IMR-90 (cell line): ENCODE measurements at regions not wholly inside any gene's neighbourhood (a gene's known extent, or its start where the extent isn't known, plus 50 kb on each side); places are given as distances from the start of the nearest gene placed in this dataset.

Experiments used
- ATAC-seq: fragments of 200-7000 bp; cut with Tn5 transposase; 2 replicates; pipeline ENCODE4 v1.9.1; 2020; ENCODE audit warnings: low read depth, mild to moderate bottlenecking, moderate library complexity
- BruUV-seq: library from RNA; stranded (reverse); fragments of 400-500 nt; replicated peaks from 2 replicates; lab custom pipeline; 2021; lab: Mats Ljungman, UMichigan
- CTCF ChIA-PET: fragments of 300-600 bp; formaldehyde crosslinking; extraction: SDS; loops from one replicate; lab custom pipeline; 2021; ENCODE audit warnings: antibody characterized with exemption; lab: Yijun Ruan, JAX
- POLR2A ChIA-PET: fragments of 300-600 bp; sonication (Branson Sonifier 250); formaldehyde crosslinking; loops from one replicate; lab custom pipeline; 2022; ENCODE audit warnings: antibody characterized with exemption; ENCODE audit not compliant: unreplicated experiment; lab: Charles Lee
- DNase-seq: peaks from one replicate; pipeline ENCODE4 v3.0.0; 2013
- H2AFZ ChIP-seq: replicated peaks from 2 replicates; pipeline ENCODE3; 2013; ENCODE audit warnings: low read length, mild to moderate bottlenecking; ENCODE audit not compliant: poor library complexity
- H2AK5ac ChIP-seq: 2 replicates; pipeline ENCODE4 v1.6.1; 2013; ENCODE audit warnings: low read depth, low read length, inconsistent platforms
- H2AK9ac ChIP-seq: replicated peaks from 2 replicates; pipeline ENCODE3; 2013; ENCODE audit warnings: mild to moderate bottlenecking, low read depth, low read length, moderate library complexity; ENCODE audit not compliant: poor library complexity
- H2BK120ac ChIP-seq: 2 replicates; pipeline ENCODE4 v1.6.1; 2013; ENCODE audit warnings: low read depth, low read length, inconsistent platforms
- H2BK15ac ChIP-seq: 3 replicates; pipeline ENCODE4 v1.6.1; 2013; ENCODE audit warnings: low read depth, low read length, inconsistent platforms
- H2BK20ac ChIP-seq: 2 replicates; pipeline ENCODE4 v1.6.1; 2013; ENCODE audit warnings: low read depth, mild to moderate bottlenecking, inconsistent platforms, low read length, moderate library complexity
- H2BK5ac ChIP-seq: 2 replicates; pipeline ENCODE4 v1.6.1; 2013; ENCODE audit warnings: mild to moderate bottlenecking, low read depth, low read length, inconsistent platforms; ENCODE audit not compliant: poor library complexity, severe bottlenecking
- H3K14ac ChIP-seq: replicated peaks from 2 replicates; pipeline ENCODE4 v1.6.1; 2013; ENCODE audit warnings: low read depth, low read length, inconsistent platforms
- H3K18ac ChIP-seq: 2 replicates; pipeline ENCODE4 v1.6.1; 2013; ENCODE audit warnings: low read depth, low read length, control low read depth
- H3K23ac ChIP-seq: 2 replicates; pipeline ENCODE4 v1.6.1; 2013; ENCODE audit warnings: low read depth, low read length, inconsistent platforms
- H3K27ac ChIP-seq: 2 replicates; pipeline ENCODE4 v1.5.1; 2013; ENCODE audit warnings: mild to moderate bottlenecking, control low read depth, low read length; ENCODE audit not compliant: insufficient read depth
- H3K27me3 ChIP-seq: 2 replicates; pipeline ENCODE4 v1.6.1; 2013; ENCODE audit warnings: low read length; ENCODE audit not compliant: control insufficient read depth, insufficient read depth
- H3K36me3 ChIP-seq: 2 replicates; pipeline ENCODE4 v1.6.1; 2013; ENCODE audit warnings: low read length, mixed read lengths; ENCODE audit not compliant: control insufficient read depth, insufficient read depth
- H3K4ac ChIP-seq: 2 replicates; pipeline ENCODE4 v1.6.1; 2013; ENCODE audit warnings: low read depth, low read length, inconsistent platforms
- H3K4me1 ChIP-seq: 2 replicates; pipeline ENCODE4 v1.6.1; 2013; ENCODE audit warnings: low read length, mixed read lengths; ENCODE audit not compliant: control insufficient read depth, insufficient read depth
- H3K4me2 ChIP-seq: 2 replicates; pipeline ENCODE4 v1.6.1; 2013; ENCODE audit warnings: low read depth, mild to moderate bottlenecking, control low read depth, low read length, moderate library complexity
- H3K4me3 ChIP-seq: 2 replicates; pipeline ENCODE4 v1.5.1; 2013; ENCODE audit warnings: low read depth, mild to moderate bottlenecking, control low read depth, low read length, moderate library complexity; ENCODE audit not compliant: insufficient read depth
- H3K56ac ChIP-seq: 2 replicates; pipeline ENCODE4 v1.6.1; 2013; ENCODE audit warnings: low read length, inconsistent platforms; ENCODE audit not compliant: insufficient read depth; ENCODE audit errors: extremely low read depth
- H3K79me1 ChIP-seq, 2 experiments: 2 replicates each; pipeline ENCODE4 v1.6.1; 2013; ENCODE audit warnings: low read length in 2 of 2, inconsistent platforms in 1 of 2, low read depth in 1 of 2
- H3K9ac ChIP-seq: 2 replicates; pipeline ENCODE4 v1.6.1; 2013; ENCODE audit warnings: low read depth, low read length, control low read depth
- H3K9me1 ChIP-seq: 2 replicates; pipeline ENCODE4 v1.6.1; 2013; ENCODE audit warnings: low read length, inconsistent platforms; ENCODE audit not compliant: insufficient read depth
- H3K9me3 ChIP-seq: 2 replicates; pipeline ENCODE4 v1.6.1; 2013; ENCODE audit warnings: low read length; ENCODE audit not compliant: control insufficient read depth, insufficient read depth
- H4K20me1 ChIP-seq: 2 replicates; pipeline ENCODE4 v1.6.1; 2013; ENCODE audit warnings: low read length, inconsistent platforms; ENCODE audit not compliant: insufficient read depth
- H4K5ac ChIP-seq: 2 replicates; pipeline ENCODE4 v1.6.1; 2013; ENCODE audit warnings: mild to moderate bottlenecking, low read depth, low read length, control low read depth
- H4K8ac ChIP-seq, 2 experiments: 2 replicates each; pipeline ENCODE4 v1.6.1; 2013; ENCODE audit warnings: low read depth in 2 of 2, low read length in 2 of 2, control low read depth in 1 of 2, inconsistent platforms in 1 of 2
- H4K91ac ChIP-seq: 2 replicates; pipeline ENCODE4 v1.6.1; 2013; ENCODE audit warnings: low read depth, low read length, inconsistent platforms; ENCODE audit not compliant: insufficient read depth
- BHLHE40 ChIP-seq: fragments of 150-350 bp; IDR thresholded peaks from 2 replicates; pipeline ENCODE4 v1.6.1; 2016; ENCODE audit warnings: mild to moderate bottlenecking, low read depth, low read length
- CEBPB ChIP-seq: IDR thresholded peaks from 2 replicates; pipeline ENCODE4 v1.6.1; 2012; ENCODE audit warnings: low read depth, low read length, improper control_type of control experiment
- CHD1 ChIP-seq: IDR thresholded peaks from 2 replicates; pipeline ENCODE4 v1.6.1; 2012; ENCODE audit warnings: low read depth, low read length, improper control_type of control experiment
- CTCF ChIP-seq: conservative IDR thresholded peaks from 2 replicates; pipeline ENCODE4 v1.5.1; 2012; ENCODE audit warnings: mild to moderate bottlenecking, low read depth, low read length, improper control_type of control experiment
- ELK1 ChIP-seq: fragments of 150-350 bp; IDR thresholded peaks from 2 replicates; pipeline ENCODE4 v1.6.1; 2016; ENCODE audit warnings: low read depth, mild to moderate bottlenecking, low read length, moderate library complexity, borderline replicate concordance
- FOS ChIP-seq: fragments of 150-350 bp; IDR thresholded peaks from 2 replicates; pipeline ENCODE4 v1.6.1; 2016; ENCODE audit warnings: low read depth, low read length
- MAFK ChIP-seq: IDR thresholded peaks from 2 replicates; pipeline ENCODE4 v1.6.1; 2012; ENCODE audit warnings: low read depth, low read length, improper control_type of control experiment
- MAZ ChIP-seq: IDR thresholded peaks from 2 replicates; pipeline ENCODE4 v1.6.1; 2012; ENCODE audit warnings: low read depth, mild to moderate bottlenecking, low read length, improper control_type of control experiment, moderate library complexity, borderline replicate concordance
- MXI1 ChIP-seq: IDR thresholded peaks from 2 replicates; pipeline ENCODE4 v1.6.1; 2012; ENCODE audit warnings: low read depth, mild to moderate bottlenecking, low read length, moderate library complexity, borderline replicate concordance
- NFE2L2 ChIP-seq: fragments of 150-350 bp; IDR thresholded peaks from 2 replicates; pipeline ENCODE4 v1.6.1; 2016; ENCODE audit warnings: low read depth, mild to moderate bottlenecking, low read length
- POLR2A ChIP-seq: IDR thresholded peaks from 2 replicates; pipeline ENCODE4 v1.6.1; 2012; ENCODE audit warnings: mild to moderate bottlenecking, low read depth, low read length
- RAD21 ChIP-seq: IDR thresholded peaks from 2 replicates; pipeline ENCODE4 v1.6.1; 2012; ENCODE audit warnings: low read length, improper control_type of control experiment
- RCOR1 ChIP-seq: IDR thresholded peaks from 2 replicates; pipeline ENCODE4 v1.6.1; 2012; ENCODE audit warnings: mild to moderate bottlenecking, low read length, improper control_type of control experiment; ENCODE audit not compliant: insufficient replicate concordance
- RFX5 ChIP-seq: IDR thresholded peaks from 2 replicates; pipeline ENCODE4 v1.8.0; 2012; ENCODE audit warnings: low read depth, mild to moderate bottlenecking, low read length, moderate library complexity
- SMC3 ChIP-seq: fragments of 150-350 bp; IDR thresholded peaks from 2 replicates; pipeline ENCODE4 v1.6.1; 2016; ENCODE audit warnings: low read depth, mild to moderate bottlenecking, antibody characterized with exemption, low read length, moderate library complexity
- USF2 ChIP-seq: fragments of 150-350 bp; IDR thresholded peaks from 2 replicates; pipeline ENCODE4 v1.6.1; 2017; ENCODE audit warnings: mild to moderate bottlenecking, antibody characterized with exemption, low read length, low read depth
- WGBS, 2 experiments: methylation state at CpG; one replicate each; pipeline versions ENCODE4 v1.1.5 to v1.1.7; 2013; ENCODE audit warnings: missing lambda C conversion rate in 2 of 2; ENCODE audit not compliant: insufficient read length in 1 of 2; ENCODE audit errors: extremely low coverage in 2 of 2; 5-methylcytosine and 5-hydroxymethylcytosine counted together
- dilution Hi-C: fragments of 300-500 bp; cut with HindIII; formaldehyde crosslinking; loops from one replicate; pipeline ENCODE4 v1.14.3; 2018; ENCODE audit warnings: low sequenced_read_pairs; ENCODE audit not compliant: unreplicated experiment
- in situ Hi-C: fragments of 300-500 bp; cut with MboI; formaldehyde crosslinking; loops from 3 replicates; pipeline ENCODE4 v1.14.3; 2019; ENCODE audit warnings: low sequenced_read_pairs, inconsistent platforms, mixed read lengths
- intact Hi-C: fragments of 100-400 bp; cut with micrococcal nuclease; formaldehyde crosslinking; loops from 2 replicates; pipeline ENCODE4 v1.10.0; 2022

- Histone ChIP-seq H3K4me2 (no peak overlapping the region), H3K56ac (no peak overlapping the region), H2BK20ac (no peak overlapping the region), H2AK5ac (no peak overlapping the region), H3K9me1 (no peaks in the 10 kb centered on the region), H3K4ac (no peak overlapping the region), H3K9me3 (no peaks in the 10 kb centered on the region), H2BK5ac (no peak overlapping the region), H3K27ac (no peak overlapping the region), H3K23ac (no peak overlapping the region), H3K14ac (no peak overlapping the region), H3K4me1 (no peaks in the 10 kb centered on the region), H3K9ac (no peak overlapping the region), H4K20me1 (no peaks in the 10 kb centered on the region), H3K36me3 (no peaks in the 10 kb centered on the region), H2AK9ac (no peak overlapping the region), H2BK120ac (no peak overlapping the region), H3K27me3 (no peaks in the 10 kb centered on the region), H2BK15ac (no peak overlapping the region), H3K4me3 (no peak overlapping the region), H3K18ac (no peak overlapping the region), H3K79me1 (no peaks in the 10 kb centered on the region), H4K91ac (no peak overlapping the region), H4K5ac (no peak overlapping the region), H2AFZ (no peak overlapping the region), H4K8ac (no peak overlapping the region)
- in situ Hi-C loops (no loop called here), dilution Hi-C loops (no loop called here), intact Hi-C loops (no loop called here)
- no CpG with 5 or more reads among the region's 4 CpGs for whole genome bisulfite sequencing, 2 experiments
- CTCF ChIA-PET, result no interaction called here
- BruUV-seq, result no TSS peak
- ATAC-seq (no peak), DNase-seq (no peak)
- TF ChIP-seq MAZ (no peak), CHD1 (no peak), ELK1 (no peak), CEBPB (no peak), CTCF (no peak), SMC3 (no peak), BHLHE40 (no peak), MAFK (no peak), NFE2L2 (no peak), RFX5 (no peak), RCOR1 (no peak), MXI1 (no peak), USF2 (no peak), POLR2A (no peak), FOS (no peak), RAD21 (no peak)
- POLR2A ChIA-PET, result no interaction called here
Measured at GRCh38 chr1:195754303-195754702, 853.9 kb downstream of the KCNT2 start.
